H1 (cell line): ENCODE measurements at regions not wholly inside any gene's neighbourhood (a gene's known extent, or its start where the extent isn't known, plus 50 kb on each side); places are given as distances from the start of the nearest gene placed in this dataset.

Source experiments
- CTCF ChIA-PET: fragments of 300-600 bp; sonication (Branson Sonifier 250); formaldehyde crosslinking; loops from one replicate; lab custom pipeline; 2021; ENCODE audit not compliant: partially characterized antibody; lab: Charles Lee
- POLR2A ChIA-PET: fragments of 300-600 bp; sonication (Branson Sonifier 250); formaldehyde crosslinking; loops from one replicate; lab custom pipeline; 2021; ENCODE audit warnings: inconsistent platforms; ENCODE audit not compliant: partially characterized antibody; lab: Charles Lee
- DNase-seq, 2 experiments: peaks; one replicate each; pipeline versions ENCODE4 v3.0.0 to v3.0.0-alpha.2; 2010 to 2022; ENCODE audit warnings: low spot score in 2 of 2, low read depth in 1 of 2, mixed read lengths in 1 of 2
- FAIRE-seq: peaks from 2 replicates; lab custom pipeline; 2011; peaks lifted over from hg19 to GRCh38; lab: Jason Lieb, UNC
- H2AFZ ChIP-seq: 2 replicates; pipeline ENCODE4 v1.8.1; 2012; ENCODE audit warnings: low read length, inconsistent platforms
- H2AK5ac ChIP-seq: 2 replicates; pipeline ENCODE4 v1.6.1; 2013; ENCODE audit warnings: low read depth, low read length
- H2BK120ac ChIP-seq: replicated peaks from 2 replicates; pipeline ENCODE3; 2013; ENCODE audit warnings: low read depth, low read length, inconsistent platforms
- H2BK12ac ChIP-seq: 2 replicates; pipeline ENCODE4 v1.6.1; 2013; ENCODE audit warnings: low read depth, low read length
- H2BK15ac ChIP-seq: 2 replicates; pipeline ENCODE4 v1.6.1; 2013; ENCODE audit warnings: low read length
- H2BK20ac ChIP-seq: 2 replicates; pipeline ENCODE4 v1.6.1; 2013; ENCODE audit warnings: low read length
- H2BK5ac ChIP-seq: 2 replicates; pipeline ENCODE4 v1.6.1; 2013; ENCODE audit warnings: low read depth, low read length
- H3K14ac ChIP-seq: 2 replicates; pipeline ENCODE4 v1.6.1; 2013; ENCODE audit warnings: inconsistent platforms; ENCODE audit not compliant: insufficient read length
- H3K18ac ChIP-seq: 2 replicates; pipeline ENCODE4 v1.6.1; 2013; ENCODE audit warnings: low read length; ENCODE audit errors: extremely low read depth
- H3K23ac ChIP-seq: 2 replicates; pipeline ENCODE4 v1.6.1; 2013; ENCODE audit warnings: inconsistent platforms; ENCODE audit not compliant: insufficient read length
- H3K23me2 ChIP-seq: 2 replicates; pipeline ENCODE4 v1.6.1; 2013; ENCODE audit warnings: low read depth, low read length
- H3K27ac ChIP-seq: 2 replicates; pipeline ENCODE4 v1.6.1; 2011; ENCODE audit warnings: low read depth, low read length, inconsistent platforms
- H3K27me3 ChIP-seq, 4 experiments: replicated peaks in 1 of 4; 1 replicate in 1 of 4; 2 replicates in 3 of 4; pipeline versions ENCODE4 v1.6.1 to v1.8.1; 2011 to 2013; ENCODE audit warnings: low read length in 3 of 4, mild to moderate bottlenecking in 3 of 4, inconsistent platforms in 2 of 4, mixed read lengths in 2 of 4, moderate library complexity in 1 of 4; ENCODE audit not compliant: control insufficient read depth in 3 of 4, insufficient read depth in 3 of 4; ENCODE audit errors: extremely low read depth in 1 of 4
- H3K36me3 ChIP-seq, 4 experiments: 2 replicates each; pipeline versions ENCODE4 v1.6.1 to v1.8.1; 2011 to 2013; ENCODE audit warnings: mild to moderate bottlenecking in 4 of 4, low read length in 3 of 4, moderate library complexity in 2 of 4, control low read depth in 1 of 4, inconsistent platforms in 1 of 4; ENCODE audit not compliant: insufficient read depth in 4 of 4, control insufficient read depth in 2 of 4
- H3K4ac ChIP-seq: replicated peaks from 2 replicates; pipeline ENCODE3; 2013; ENCODE audit warnings: low read length, low read depth, mixed read lengths, inconsistent platforms; ENCODE audit not compliant: insufficient read length
- H3K4me1 ChIP-seq, 4 experiments: replicated peaks in 1 of 4; 1 replicate in 1 of 4; 2 replicates in 3 of 4; pipeline versions ENCODE4 v1.6.1 to v1.8.1; 2011 to 2013; ENCODE audit warnings: low read length in 3 of 4, inconsistent platforms in 2 of 4, mixed read lengths in 1 of 4; ENCODE audit not compliant: insufficient read depth in 4 of 4, control insufficient read depth in 3 of 4
- H3K4me2 ChIP-seq, 2 experiments: 2 replicates each; pipeline versions ENCODE4 v1.6.1 to v1.8.1; 2011 to 2013; ENCODE audit warnings: low read depth in 2 of 2, low read length in 2 of 2, control low read depth in 1 of 2, inconsistent platforms in 1 of 2, mild to moderate bottlenecking in 1 of 2; ENCODE audit not compliant: insufficient read depth in 1 of 2
- H3K4me3 ChIP-seq, 4 experiments: fragments of 200-600, 300-600 bp in 1 of 4; sonication (generic), shearing (Covaris generic), sonication (Bioruptor Twin) in 1 of 4; 2 replicates each; pipeline versions ENCODE4 v1.5.1 to v1.8.1; 2011 to 2016; ENCODE audit warnings: low read length in 4 of 4, low read depth in 3 of 4, control low read depth in 2 of 4, inconsistent platforms in 2 of 4, mild to moderate bottlenecking in 2 of 4, mixed read lengths in 1 of 4, moderate library complexity in 1 of 4; ENCODE audit not compliant: insufficient read depth in 2 of 4; ENCODE audit errors: extremely low read depth in 1 of 4
- H3K56ac ChIP-seq: replicated peaks from 2 replicates; pipeline ENCODE3; 2013; ENCODE audit warnings: low read depth, mild to moderate bottlenecking, mixed read lengths, low read length, inconsistent platforms; ENCODE audit not compliant: insufficient read length
- H3K79me1 ChIP-seq: 2 replicates; pipeline ENCODE4 v1.6.1; 2013; ENCODE audit warnings: low read depth, low read length, control low read depth
- H3K79me2 ChIP-seq, 2 experiments: 2 replicates each; pipeline versions ENCODE4 v1.6.1 to v1.8.1; 2012 to 2013; ENCODE audit warnings: low read length in 2 of 2, mild to moderate bottlenecking in 2 of 2, inconsistent platforms in 1 of 2; ENCODE audit not compliant: insufficient read depth in 2 of 2, control insufficient read depth in 1 of 2
- H3K9ac ChIP-seq, 4 experiments: replicated peaks in 1 of 4; 1 replicate in 1 of 4; 2 replicates in 3 of 4; pipeline versions ENCODE4 v1.6.1 to v1.8.1; 2011 to 2013; ENCODE audit warnings: low read depth in 3 of 4, low read length in 3 of 4, control low read depth in 2 of 4, mild to moderate bottlenecking in 2 of 4, moderate library complexity in 2 of 4, inconsistent platforms in 1 of 4; ENCODE audit errors: extremely low read depth in 1 of 4
- H3K9me3 ChIP-seq, 2 experiments: 2 replicates each; pipeline versions ENCODE4 v1.6.1 to v1.8.1; 2012 to 2013; ENCODE audit warnings: mild to moderate bottlenecking in 2 of 2, moderate library complexity in 2 of 2, control low read depth in 1 of 2, inconsistent platforms in 1 of 2, low read depth in 1 of 2, low read length in 1 of 2, mixed read lengths in 1 of 2; ENCODE audit not compliant: insufficient read depth in 2 of 2
- H4K20me1 ChIP-seq, 2 experiments: replicated peaks in 1 of 2; 2 replicates each; pipeline versions ENCODE3 to v1.8.1; 2011 to 2013; ENCODE audit warnings: inconsistent platforms in 2 of 2, low read length in 2 of 2, mild to moderate bottlenecking in 1 of 2; ENCODE audit not compliant: insufficient read depth in 2 of 2, control insufficient read depth in 1 of 2
- H4K5ac ChIP-seq: 2 replicates; pipeline ENCODE4 v1.6.1; 2013; ENCODE audit warnings: low read length, low read depth, mixed read lengths, inconsistent platforms; ENCODE audit not compliant: insufficient read length
- H4K8ac ChIP-seq: 2 replicates; pipeline ENCODE4 v1.8.0; 2013; ENCODE audit warnings: mild to moderate bottlenecking, moderate library complexity, low read length, inconsistent platforms; ENCODE audit not compliant: insufficient read depth; ENCODE audit errors: extremely low read depth
- H4K91ac ChIP-seq: replicated peaks from 2 replicates; pipeline ENCODE3; 2013; ENCODE audit warnings: low read length, mixed read lengths, inconsistent platforms; ENCODE audit not compliant: insufficient read length
- FOSL1 ChIP-seq: IDR thresholded peaks from 2 replicates; pipeline ENCODE4 v1.6.1; 2011; ENCODE audit warnings: mild to moderate bottlenecking, low read depth, low read length, moderate library complexity; ENCODE audit not compliant: insufficient read depth
- MAFK ChIP-seq: IDR thresholded peaks from 2 replicates; pipeline ENCODE4 v1.6.1; 2012; ENCODE audit warnings: low read depth, mild to moderate bottlenecking, improper control_type of control experiment, low read length
- POLR2A ChIP-seq, 2 experiments: IDR thresholded peaks; 1 replicate in 1 of 2; 2 replicates in 1 of 2; pipeline ENCODE4 v1.6.1; 2011; ENCODE audit warnings: low read depth in 2 of 2, low read length in 2 of 2, mild to moderate bottlenecking in 2 of 2; ENCODE audit errors: control extremely low read depth in 1 of 2
- SIN3A ChIP-seq, 2 experiments: IDR thresholded peaks in 1 of 2; conservative IDR thresholded peaks in 1 of 2; 2 replicates each; pipeline ENCODE4 v1.6.1; 2011 to 2012; ENCODE audit warnings: low read length in 2 of 2, improper control_type of control experiment in 1 of 2, low read depth in 1 of 2, mild to moderate bottlenecking in 1 of 2
- TAF1 ChIP-seq: IDR thresholded peaks from 2 replicates; pipeline ENCODE4 v1.6.1; 2011; ENCODE audit warnings: mild to moderate bottlenecking, low read depth, low read length
- TAF7 ChIP-seq: optimal IDR thresholded peaks from 2 replicates; pipeline ENCODE3; 2011; ENCODE audit warnings: low read depth, mild to moderate bottlenecking, inconsistent platforms, low read length, moderate library complexity, borderline replicate concordance
- WGBS, 2 experiments: shearing (Covaris generic) in 1 of 2; methylation state at CpG; one replicate each; pipeline versions ENCODE4 v1.1.6 to v1.1.7; 2013 to 2015; ENCODE audit warnings: low lambda C conversion rate in 2 of 2, mixed read lengths in 2 of 2, inconsistent platforms in 1 of 2, low coverage in 1 of 2, missing lambda C conversion rate in 1 of 2; ENCODE audit not compliant: insufficient replicate concordance in 2 of 2, insufficient coverage in 1 of 2, insufficient read length in 1 of 2; ENCODE audit errors: extremely low coverage in 1 of 2, missing lambda C conversion rate in 1 of 2; 5-methylcytosine and 5-hydroxymethylcytosine counted together

- no peaks in the 10 kb centered on the region for H3K27me3 ChIP-seq
- no peak overlapping the region for H2BK15ac ChIP-seq
- no peak overlapping the region for H3K56ac ChIP-seq
- no peak overlapping the region for H2AK5ac ChIP-seq
- no peak overlapping the region for H2BK5ac ChIP-seq
- H3K23me2 ChIP-seq, result no peaks in the 10 kb centered on the region
- CTCF ChIA-PET, result interaction anchor here (0.7 to 1.1 kb wide), 4 partner anchors 9 to 326 kb away, joined by 3 to 4 read pairs (median 3); no protein-coding TSS in a partner anchor
- no peak overlapping the region for H3K18ac ChIP-seq
- no peak overlapping the region for H3K9ac ChIP-seq
- no peak overlapping the region for H3K14ac ChIP-seq
- H3K36me3 ChIP-seq, result no peaks in the 10 kb centered on the region
- WGBS, 2 experiments, result 67% methylated on average over 1 of the region's 1 CpG; no CpG with 5 or more reads in 1 of the 2 experiments
- H3K4me3 ChIP-seq, result no peak overlapping the region
- no peak overlapping the region for H2BK20ac ChIP-seq
- H3K4ac ChIP-seq, result no peak overlapping the region
- H2AFZ ChIP-seq, result no peak overlapping the region
- no peak overlapping the region for H3K23ac ChIP-seq
- H2BK120ac ChIP-seq, result no peak overlapping the region
- H3K4me1 ChIP-seq, result 0 out of 7 replicates have a peak, but pooled peaks cover 0 to 4% (median 0%) of the 10 kb centered on the region in 4 experiments
- TF ChIP-seq POLR2A (IDR thresholded peaks at IDR 0.05; ENCODE audit: control extremely low read depth in 1 of 2, low read depth in 2 of 2, low read length in 2 of 2), result no peak
- TF ChIP-seq TAF1, result no peak
- TF ChIP-seq TAF7, result no peak
- TF ChIP-seq FOSL1, result no peak
- no peak for TF ChIP-seq SIN3A (conservative IDR thresholded peaks at IDR 0.05 in 1 of 2, IDR thresholded peaks at IDR 0.05 in 1 of 2; ENCODE audit: low read depth in 1 of 2, low read length in 2 of 2)
- no peak for TF ChIP-seq MAFK
- no peak overlapping the region for H4K5ac ChIP-seq
- no peak overlapping the region for H4K91ac ChIP-seq
- POLR2A ChIA-PET, result no interaction called here
- no peaks in the 10 kb centered on the region for H3K79me1 ChIP-seq
- FAIRE-seq, result no peak
- no peak overlapping the region for H3K4me2 ChIP-seq
- no peaks in the 10 kb centered on the region for H3K79me2 ChIP-seq
- H3K9me3 ChIP-seq, result no peaks in the 10 kb centered on the region
- no peaks in the 10 kb centered on the region for H4K20me1 ChIP-seq
- DNase-seq, result no peak
- no peak overlapping the region for H2BK12ac ChIP-seq
- no peak overlapping the region for H4K8ac ChIP-seq
- no peak overlapping the region for H3K27ac ChIP-seq
Observed at GRCh38 chr15:60172143-60172542, 168.0 kb downstream of the FOXB1 start.
